DND-41 (cell line): ENCODE measurements at regions not wholly inside any gene's neighbourhood (a gene's known extent, or its start where the extent isn't known, plus 50 kb on each side); places are given as distances from the start of the nearest gene placed in this dataset.

Experiments
- ATAC-seq: fragments of 200-7000 bp; cut with Tn5 transposase; 3 replicates; pipeline ENCODE4 v1.9.1; 2021; ENCODE audit warnings: low read depth; ENCODE audit not compliant: insufficient read depth
- DNase-seq: peaks from one replicate; pipeline ENCODE4 v3.0.0-alpha.2; 2020
- H2AFZ ChIP-seq: 2 replicates; pipeline ENCODE4 v1.6.0; 2012; ENCODE audit warnings: low read depth, low read length
- H3K27ac ChIP-seq: 2 replicates; pipeline ENCODE4 v1.5.1; 2012; ENCODE audit warnings: low read length, inconsistent platforms
- H3K27me3 ChIP-seq: fragments of 200-600 bp; sonication (generic); 2 replicates; pipeline ENCODE4 v1.6.0; 2012; ENCODE audit warnings: low read length, mild to moderate bottlenecking, inconsistent platforms; ENCODE audit not compliant: insufficient read depth, poor library complexity
- H3K36me3 ChIP-seq: 2 replicates; pipeline ENCODE4 v1.5.1; 2012; ENCODE audit warnings: low read length, inconsistent platforms; ENCODE audit not compliant: insufficient read depth
- H3K4me1 ChIP-seq: 2 replicates; pipeline ENCODE4 v1.5.1; 2012; ENCODE audit warnings: mild to moderate bottlenecking, low read length; ENCODE audit not compliant: insufficient read depth
- H3K4me2 ChIP-seq: 2 replicates; pipeline ENCODE4 v1.6.0; 2012; ENCODE audit warnings: mild to moderate bottlenecking, moderate library complexity, low read length, inconsistent platforms; ENCODE audit not compliant: insufficient read depth
- H3K4me3 ChIP-seq, 2 experiments: fragments of 200-600 bp in 1 of 2; shearing (Covaris generic) in 1 of 2; 2 replicates each; pipeline ENCODE4 v1.5.1; 2012 to 2016; ENCODE audit warnings: inconsistent platforms in 2 of 2, low read length in 2 of 2, mild to moderate bottlenecking in 2 of 2, low read depth in 1 of 2, moderate library complexity in 1 of 2
- H3K79me2 ChIP-seq: 2 replicates; pipeline ENCODE4 v1.6.0; 2012; ENCODE audit warnings: low read length, inconsistent platforms; ENCODE audit not compliant: insufficient read depth
- H3K9ac ChIP-seq: 2 replicates; pipeline ENCODE4 v1.6.0; 2012; ENCODE audit warnings: low read depth, mild to moderate bottlenecking, inconsistent platforms, low read length, moderate library complexity
- H3K9me3 ChIP-seq: 2 replicates; pipeline ENCODE4 v1.5.1; 2012; ENCODE audit warnings: low read length, moderate library complexity, mild to moderate bottlenecking, inconsistent platforms; ENCODE audit not compliant: insufficient read depth, severe bottlenecking
- H4K20me1 ChIP-seq: 2 replicates; pipeline ENCODE4 v1.6.0; 2012; ENCODE audit warnings: low read length; ENCODE audit not compliant: insufficient read depth
- CTCF ChIP-seq: IDR thresholded peaks from 2 replicates; pipeline ENCODE4 v1.5.1; 2012; ENCODE audit warnings: borderline replicate concordance, low read length, moderate library complexity, mild to moderate bottlenecking; ENCODE audit not compliant: poor library complexity, severe bottlenecking; ENCODE audit errors: extremely low read depth
- EZH2 ChIP-seq: IDR thresholded peaks from 3 replicates; pipeline ENCODE4 v1.6.1; 2012; ENCODE audit warnings: borderline replicate concordance, low read depth, mild to moderate bottlenecking, moderate library complexity, low read length, inconsistent platforms; ENCODE audit not compliant: severe bottlenecking

GRCh38 chr19:28934631-28935030, 278.3 kb downstream of the UQCRFS1 start:
- no peaks in the 10 kb centered on the region for H3K79me2 ChIP-seq
- no peak for DNase-seq
- H4K20me1 ChIP-seq, result no peaks in the 10 kb centered on the region
- H3K9me3 ChIP-seq, result no peaks in the 10 kb centered on the region
- no peaks in the 10 kb centered on the region for H3K36me3 ChIP-seq
- H3K4me2 ChIP-seq, result no peak overlapping the region
- no peak for TF ChIP-seq CTCF
- TF ChIP-seq EZH2, result no peak
- H3K9ac ChIP-seq, result no peak overlapping the region
- H3K4me3 ChIP-seq, result no peak overlapping the region
- H3K27ac ChIP-seq, result no peak overlapping the region
- no peak for ATAC-seq
- no peak overlapping the region for H2AFZ ChIP-seq
- H3K27me3 ChIP-seq, result peaks cover under 1% of the 10 kb centered on the region
- no peaks in the 10 kb centered on the region for H3K4me1 ChIP-seq

GRCh38 chr19:28933039-28933438, 279.9 kb downstream of the UQCRFS1 start:
- no peak overlapping the region for H2AFZ ChIP-seq
- TF ChIP-seq CTCF, result no peak
- no peak for TF ChIP-seq EZH2
- H3K4me1 ChIP-seq, result no peaks in the 10 kb centered on the region
- H3K9me3 ChIP-seq, result no peaks in the 10 kb centered on the region
- H4K20me1 ChIP-seq, result no peaks in the 10 kb centered on the region
- DNase-seq (no peak), ATAC-seq (no peak)
- no peak overlapping the region for H3K4me3 ChIP-seq
- H3K79me2 ChIP-seq, result no peaks in the 10 kb centered on the region
- H3K27ac ChIP-seq, result no peak overlapping the region
- no peak overlapping the region for H3K4me2 ChIP-seq
- no peak overlapping the region for H3K9ac ChIP-seq
- H3K36me3 ChIP-seq, result no peaks in the 10 kb centered on the region
- peaks cover 6% of the 10 kb centered on the region for H3K27me3 ChIP-seq

- DNase-seq, result no peak
- TF ChIP-seq EZH2, result no peak
- no peak for TF ChIP-seq CTCF
- Histone ChIP-seq H4K20me1 (no peaks in the 10 kb centered on the region), H3K9ac (no peak overlapping the region), H3K4me1 (no peaks in the 10 kb centered on the region), H3K27me3 (peaks cover 6% of the 10 kb centered on the region), H3K4me2 (no peak overlapping the region), H3K36me3 (no peaks in the 10 kb centered on the region), H2AFZ (no peak overlapping the region), H3K4me3 (no peak overlapping the region), H3K9me3 (no peaks in the 10 kb centered on the region), H3K27ac (no peak overlapping the region), H3K79me2 (no peaks in the 10 kb centered on the region)
- ATAC-seq, result no peak
Observed at GRCh38 chr19:28932446-28932845, 280.5 kb downstream of the UQCRFS1 start.

- Histone ChIP-seq H3K27ac (no peak overlapping the region), H3K36me3 (no peaks in the 10 kb centered on the region), H3K4me3 (no peak overlapping the region), H2AFZ (no peak overlapping the region), H3K9ac (no peak overlapping the region), H4K20me1 (no peaks in the 10 kb centered on the region), H3K4me2 (no peak overlapping the region), H3K4me1 (no peaks in the 10 kb centered on the region), H3K79me2 (no peaks in the 10 kb centered on the region), H3K9me3 (no peaks in the 10 kb centered on the region), H3K27me3 (peaks cover 6% of the 10 kb centered on the region)
- TF ChIP-seq CTCF (no peak), EZH2 (no peak)
- no peak for DNase-seq
- ATAC-seq, result no peak
Observed at GRCh38 chr19:28929006-28929405, 283.9 kb downstream of the UQCRFS1 start.
